Hepatocyte (in vitro differentiated cells): ENCODE measurements at regions not wholly inside any gene's neighbourhood (a gene's known extent, or its start where the extent isn't known, plus 50 kb on each side); places are given as distances from the start of the nearest gene placed in this dataset.

Experiments used
- CTCF ChIP-seq: fragments of 200-600 bp; sonication (generic); IDR thresholded peaks from 2 replicates; pipeline ENCODE4 v1.5.1; 2016; ENCODE audit warnings: antibody characterized with exemption, mild to moderate bottlenecking; ENCODE audit not compliant: poor library complexity
- EZH2 ChIP-seq: fragments of 200-600 bp; sonication (generic); IDR thresholded peaks from 2 replicates; pipeline ENCODE4 v1.6.1; 2016; ENCODE audit warnings: antibody characterized with exemption, mild to moderate bottlenecking, borderline replicate concordance
- EZH2phosphoT487 ChIP-seq: fragments of 200-600 bp; sonication (generic); IDR thresholded peaks from one replicate; pipeline ENCODE4 v1.6.1; 2018; ENCODE audit warnings: antibody characterized with exemption, mild to moderate bottlenecking, low read depth, moderate library complexity; ENCODE audit not compliant: unreplicated experiment, severe bottlenecking

- TF ChIP-seq CTCF: no peak
- TF ChIP-seq EZH2: no peak
- TF ChIP-seq EZH2phosphoT487: no peak
These were observed 319.5 kb upstream of the POF1B start for GRCh38 chrX:85698921-85699320.
